Testis (tissue), 2 donors: ENCODE measurements at regions not wholly inside any gene's neighbourhood (a gene's known extent, or its start where the extent isn't known, plus 50 kb on each side); places are given as distances from the start of the nearest gene placed in this dataset.
"Not testable (repeated sequence)": the region's sequence is repeated elsewhere in the genome, so short reads cannot be mapped to it uniquely, and the experiment has no call there.

ENCODE experiments used
- DNase-seq: peaks from one replicate; pipeline ENCODE4 v3.0.0-alpha.2; 2019
- H3K27ac ChIP-seq, 2 donors: fragments of 200-600 bp; sonication (generic); one replicate each; pipeline ENCODE4 v1.5.1; 2019
- H3K27me3 ChIP-seq: fragments of 200-600 bp; sonication (generic); one replicate; pipeline ENCODE4 v1.5.1; 2019
- H3K36me3 ChIP-seq: fragments of 200-600 bp; sonication (generic); one replicate; pipeline ENCODE4 v1.5.1; 2017; ENCODE audit warnings: low read depth; ENCODE audit errors: missing control alignments
- H3K4me1 ChIP-seq: fragments of 200-600 bp; sonication (generic); one replicate; pipeline ENCODE4 v1.5.1; 2019
- H3K4me3 ChIP-seq, 2 donors: fragments of 200-600 bp; sonication (generic); one replicate each; pipeline ENCODE4 v1.5.1; 2017 to 2019
- H3K9me3 ChIP-seq: fragments of 200-600 bp; sonication (generic); one replicate; pipeline ENCODE4 v1.5.1; 2017
- CTCF ChIP-seq, 3 experiments: fragments of 450-650 bp in 2 of 3; fragments of 200-600 bp in 1 of 3; sonication (generic) in 1 of 3; IDR thresholded peaks; one replicate each; pipeline ENCODE4 v1.5.1; 2016 to 2019; ENCODE audit warnings: antibody characterized with exemption in 3 of 3, mild to moderate bottlenecking in 2 of 3, moderate library complexity in 1 of 3
- POLR2A ChIP-seq: fragments of 450-650 bp; IDR thresholded peaks from one replicate; pipeline ENCODE4 v1.6.1; 2017; ENCODE audit warnings: antibody characterized with exemption, mild to moderate bottlenecking, moderate library complexity
- WGBS, 2 donors: methylation state at CpG; one replicate each; pipeline ENCODE4 v1.1.5; 2018; 5-methylcytosine and 5-hydroxymethylcytosine counted together
- intact Hi-C: fragments of 100-400 bp; cut with DNase I; formaldehyde crosslinking; loops from one replicate; pipeline ENCODE4 v1.15.1; 2023; ENCODE audit warnings: low total_unique reads

DNA sequence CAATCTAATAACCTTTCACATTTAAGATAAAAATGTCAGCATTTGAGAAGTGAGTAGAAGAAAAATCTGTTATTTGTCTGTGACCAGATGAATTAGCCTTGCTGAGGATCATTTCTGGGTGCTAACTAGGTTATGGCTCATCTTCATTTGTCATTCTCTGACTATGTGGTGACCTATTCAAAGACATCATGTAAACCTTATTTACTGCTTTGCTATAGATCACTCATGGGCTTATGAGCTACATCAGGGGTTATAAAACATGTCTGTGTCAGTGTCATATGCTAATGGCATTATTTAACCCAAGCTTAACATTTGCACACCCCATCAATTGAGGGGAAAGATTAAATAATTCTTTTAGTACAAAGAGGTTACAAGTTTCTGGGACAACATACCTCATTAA lies 555.5 kb upstream of the CYLC2 start:
- Histone ChIP-seq H3K27ac (no peak overlapping the region), H3K4me1 (no peaks in the 10 kb centered on the region), H3K9me3 (no peaks in the 10 kb centered on the region), H3K36me3 (no peaks in the 10 kb centered on the region), H3K27me3 (no peaks in the 10 kb centered on the region), H3K4me3 (no peak overlapping the region)
- intact Hi-C loops: no loop called here
- TF ChIP-seq CTCF (IDR thresholded peaks at IDR 0.05) (no peak), POLR2A (no peak)
- no peak for DNase-seq

DNA sequence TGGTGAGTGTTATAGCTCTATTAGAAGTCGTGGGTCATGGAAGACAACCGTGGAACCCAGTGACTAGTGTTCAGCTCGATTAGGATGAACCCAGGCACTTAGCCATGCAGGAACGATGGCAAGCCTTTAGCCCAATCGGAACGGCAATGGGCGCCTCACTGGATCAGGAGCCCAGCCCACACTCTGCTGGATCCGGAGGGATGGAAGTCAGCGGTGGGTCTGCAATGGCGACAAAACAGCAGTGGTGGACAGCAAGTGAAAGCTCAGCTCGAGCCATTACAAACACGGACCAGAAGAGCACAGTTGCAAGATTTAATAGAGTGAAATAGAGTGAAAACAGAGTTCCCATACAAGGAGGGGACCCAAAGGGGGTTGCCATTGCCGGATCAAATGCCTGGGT lies 558.5 kb upstream of the CYLC2 start:
- H3K9me3 ChIP-seq, intact Hi-C loops, DNase-seq, H3K27me3 ChIP-seq, H3K27ac ChIP-seq, H3K36me3 ChIP-seq, H3K4me3 ChIP-seq, H3K4me1 ChIP-seq: not testable (repeated sequence)
- WGBS, 2 donors: 70 to 75% methylated on average over 13 of the region's 13 CpGs

DNA sequence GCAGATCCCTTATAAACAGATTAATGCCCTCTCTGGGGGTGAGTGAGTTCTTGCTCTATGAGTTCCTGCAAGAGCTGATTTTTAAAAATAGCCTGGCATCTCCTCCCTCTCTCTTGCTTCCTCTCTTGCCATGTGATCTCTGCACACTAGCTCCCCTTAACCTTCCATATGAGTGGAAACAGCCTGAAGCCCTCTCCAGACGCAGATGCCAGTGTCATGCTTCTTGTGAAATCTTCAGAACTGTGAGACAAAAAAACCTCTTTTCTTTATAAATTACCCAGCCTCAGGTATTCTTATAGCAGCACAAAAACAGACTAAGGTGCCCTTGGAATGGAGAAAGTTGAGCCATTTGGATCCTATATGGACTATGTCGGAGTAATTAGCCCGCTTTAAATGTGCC lies 559.7 kb upstream of the CYLC2 start:
- WGBS, 2 donors: 90 to 93% methylated on average over 3 of the region's 3 CpGs
- Histone ChIP-seq H3K9me3 (no peaks in the 10 kb centered on the region), H3K27ac (no peak overlapping the region), H3K4me1 (no peaks in the 10 kb centered on the region), H3K36me3 (no peaks in the 10 kb centered on the region), H3K4me3 (no peak overlapping the region), H3K27me3 (no peaks in the 10 kb centered on the region)
- intact Hi-C loops: no loop called here
- DNase-seq: no peak
- no peak for TF ChIP-seq CTCF (IDR thresholded peaks at IDR 0.05)
- no peak for TF ChIP-seq POLR2A

GRCh38 chr9:102434545-102434944 lies 560.6 kb upstream of the CYLC2 start:
- no peak overlapping the region for H3K4me3 ChIP-seq
- no peaks in the 10 kb centered on the region for H3K4me1 ChIP-seq
- DNase-seq: no peak
- TF ChIP-seq CTCF (IDR thresholded peaks at IDR 0.05) (no peak), POLR2A (no peak)
- no peaks in the 10 kb centered on the region for H3K36me3 ChIP-seq
- H3K27ac ChIP-seq: no peak overlapping the region
- intact Hi-C loops: no loop called here
- H3K27me3 ChIP-seq: no peaks in the 10 kb centered on the region
- WGBS, 2 donors: 71 to 73% methylated on average over 1 of the region's 1 CpG
- no peaks in the 10 kb centered on the region for H3K9me3 ChIP-seq

DNA sequence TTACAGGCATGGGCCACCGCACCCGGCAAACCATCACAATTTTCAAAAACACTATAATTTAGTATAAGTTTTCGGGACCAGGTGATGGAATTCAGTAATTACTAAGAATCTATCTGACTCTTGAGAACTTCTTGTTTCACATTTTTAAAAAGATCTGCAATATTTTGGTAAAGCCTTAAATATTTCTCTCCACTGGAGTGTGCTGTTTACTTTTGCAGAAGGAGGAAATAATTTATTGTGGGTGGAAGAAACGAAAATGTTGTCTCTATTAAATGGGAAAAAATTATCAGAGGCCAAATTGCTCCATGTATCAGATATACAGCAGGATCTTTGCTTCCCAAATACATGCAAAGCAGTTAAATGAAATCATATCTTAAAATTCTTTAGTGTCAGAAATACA lies 566.8 kb upstream of the CYLC2 start:
- WGBS, 2 donors: 75 to 80% methylated on average over 4 of the region's 4 CpGs
- Histone ChIP-seq H3K4me3 (no peak overlapping the region), H3K9me3 (no peaks in the 10 kb centered on the region), H3K27ac (no peak overlapping the region), H3K36me3 (no peaks in the 10 kb centered on the region), H3K27me3 (no peaks in the 10 kb centered on the region), H3K4me1 (no peaks in the 10 kb centered on the region)
- intact Hi-C loops: no loop called here
- no peak for DNase-seq
- TF ChIP-seq CTCF (IDR thresholded peaks at IDR 0.05): peak in 2 of 3 experiments; percentile 12 to 31
- no peak for TF ChIP-seq POLR2A

DNA sequence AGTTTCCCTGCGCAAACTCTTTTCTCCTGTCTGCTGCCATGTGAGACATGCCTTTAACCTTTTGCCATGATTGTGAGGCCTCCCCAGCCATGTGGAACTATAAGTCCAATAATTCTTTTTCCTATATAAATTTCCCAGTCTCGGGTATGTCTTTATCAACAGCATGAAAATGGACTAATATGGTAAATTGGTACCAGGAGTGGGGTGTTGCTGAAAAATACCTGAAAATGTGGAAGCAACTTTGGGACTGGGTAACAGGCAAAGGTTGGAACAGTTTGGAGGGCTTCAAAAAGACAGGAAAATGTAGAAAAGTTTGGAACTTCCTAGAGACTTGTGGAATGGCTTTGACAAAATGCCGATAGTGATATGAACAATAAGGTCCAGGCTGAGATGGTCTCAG lies 578.9 kb upstream of the CYLC2 start:
- DNase-seq, H3K4me1 ChIP-seq, H3K27ac ChIP-seq, intact Hi-C loops, H3K27me3 ChIP-seq, H3K9me3 ChIP-seq, H3K4me3 ChIP-seq, H3K36me3 ChIP-seq: not testable (repeated sequence)
- 77 to 94% methylated on average over 3 of the region's 3 CpGs for WGBS, 2 donors
